DMS153 treated with DMSO at 0.1 percent for 48 hours (cell line): ENCODE measurements at regions not wholly inside any gene's neighbourhood (a gene's known extent, or its start where the extent isn't known, plus 50 kb on each side); places are given as distances from the start of the nearest gene placed in this dataset.
"Not testable (repeated sequence)": the region's sequence is repeated elsewhere in the genome, so short reads cannot be mapped to it uniquely, and the experiment has no call there.

Experiments
- DNase-seq: peaks from one replicate; lab custom pipeline; 2025; ENCODE audit not compliant: unreplicated experiment; lab: John Stamatoyannopoulos, UW

GRCh38 chr2:17136877-17137276 is 381.4 kb downstream of the RAD51AP2 start:
- DNase-seq: no peak

GRCh38 chr2:17136231-17136630 is 382.0 kb downstream of the RAD51AP2 start:
- DNase-seq: no peak

DNA sequence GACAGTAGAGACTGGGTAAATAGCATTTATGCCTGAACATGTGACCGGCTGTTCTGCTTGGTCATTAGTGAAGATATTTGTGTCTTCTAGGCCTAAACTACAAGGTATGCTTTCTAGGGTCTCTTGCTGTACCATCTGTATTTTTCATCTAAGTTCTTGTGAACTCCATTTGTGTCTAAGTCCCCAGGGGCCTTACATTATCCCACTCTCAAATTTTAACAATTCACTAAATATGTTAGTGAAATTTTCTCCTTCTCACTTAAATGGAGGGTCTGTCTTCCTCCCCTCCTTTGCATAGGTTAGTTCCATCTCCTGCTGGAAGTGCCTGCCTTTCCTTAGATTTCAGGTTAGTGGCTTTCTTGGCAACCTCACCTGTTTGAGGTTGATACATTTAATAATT is 382.6 kb downstream of the RAD51AP2 start:
- no peak for DNase-seq

- DNase-seq: no peak
These were observed 385.1 kb downstream of the RAD51AP2 start for GRCh38 chr2:17133052-17133671.

DNA sequence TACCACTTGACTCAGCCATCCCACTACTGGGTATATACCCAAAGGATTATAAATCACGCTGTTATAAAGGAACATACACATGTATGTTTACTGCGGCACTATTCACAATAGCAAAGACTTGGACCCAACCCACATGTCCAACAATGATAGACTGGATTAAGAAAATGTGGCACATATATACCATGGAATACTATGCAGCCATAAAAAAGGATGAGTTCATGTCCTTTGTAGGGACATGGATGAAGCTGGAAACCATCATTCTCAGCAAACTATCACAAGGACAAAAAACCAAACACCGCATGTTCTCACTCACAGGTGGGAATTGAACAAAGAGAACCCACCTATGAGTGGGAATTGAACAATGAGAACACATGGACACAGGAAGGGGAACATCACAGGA is 387.6 kb downstream of the RAD51AP2 start:
- DNase-seq: not testable (repeated sequence)

GRCh38 chr2:17125989-17126620 is 392.1 kb downstream of the RAD51AP2 start:
- DNase-seq: no peak

- no peak for DNase-seq
These were observed 393.5 kb downstream of the RAD51AP2 start for GRCh38 chr2:17124575-17125318.

DNA sequence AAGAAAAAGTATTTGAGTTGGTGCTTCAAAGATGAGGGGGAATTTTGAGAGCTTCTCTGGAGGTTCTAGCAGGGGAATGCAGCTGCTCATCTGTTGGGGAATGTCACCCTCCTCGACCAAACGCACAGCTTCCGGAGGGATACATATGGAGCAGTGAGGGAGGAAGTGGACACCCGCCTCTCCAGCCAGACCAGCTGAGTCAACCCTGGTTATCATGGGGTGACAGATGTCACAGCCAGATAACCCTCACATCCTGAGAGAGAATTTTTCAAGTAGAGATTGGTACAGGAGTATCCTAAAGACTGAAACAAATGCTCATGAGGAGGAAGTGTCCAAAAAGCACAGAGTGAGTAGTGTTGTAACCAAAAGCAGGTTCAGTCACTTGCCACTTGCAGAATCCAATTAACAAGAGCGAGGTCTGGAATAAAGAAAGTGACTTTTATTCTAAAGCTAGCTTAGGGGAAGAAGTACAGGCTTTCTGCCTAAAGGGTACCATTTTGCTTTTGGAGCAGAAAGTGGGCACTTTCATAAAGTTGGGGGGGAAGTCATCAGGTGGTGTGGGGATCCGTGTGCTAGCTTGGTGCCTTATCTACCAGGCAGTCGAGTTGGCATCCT is 395.2 kb downstream of the RAD51AP2 start:
- DNase-seq: no peak

GRCh38 chr2:17115466-17115865 is 402.8 kb downstream of the RAD51AP2 start:
- no peak for DNase-seq

- no peak for DNase-seq
These were observed 403.2 kb downstream of the RAD51AP2 start for GRCh38 chr2:17115042-17115441.

- DNase-seq: no peak
These were observed 410.4 kb downstream of the RAD51AP2 start for GRCh38 chr2:17107871-17108270.

- DNase-seq: no peak
These were observed 411.1 kb downstream of the RAD51AP2 start for GRCh38 chr2:17107151-17107550.

DNA sequence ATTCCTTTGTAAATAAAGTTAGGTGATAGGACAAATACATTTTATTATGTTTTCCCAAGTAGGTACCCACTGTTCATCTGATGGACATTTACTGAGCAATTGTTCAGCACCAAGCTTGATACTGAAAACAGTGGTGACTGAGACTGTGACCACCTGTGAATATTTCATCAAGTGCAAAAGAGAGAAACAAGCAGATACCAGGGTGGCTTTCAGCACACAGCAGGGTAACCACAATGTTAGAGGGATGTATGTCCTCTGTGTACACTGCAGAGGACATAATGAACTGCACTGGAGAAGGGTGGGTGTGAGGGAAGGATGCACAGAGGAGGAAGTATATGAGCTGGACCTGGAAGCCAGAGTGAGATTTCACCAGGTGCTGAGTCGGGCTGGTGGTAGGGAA is 411.8 kb downstream of the RAD51AP2 start:
- DNase-seq: no peak

GRCh38 chr2:17104454-17104853 is 413.8 kb downstream of the RAD51AP2 start:
- DNase-seq: no peak

GRCh38 chr2:17101596-17101995 is 416.6 kb downstream of the RAD51AP2 start:
- no peak for DNase-seq

GRCh38 chr2:17101091-17101490 is 417.1 kb downstream of the RAD51AP2 start:
- no peak for DNase-seq

GRCh38 chr2:17095340-17095739 is 422.9 kb downstream of the RAD51AP2 start:
- no peak for DNase-seq

- DNase-seq: no peak
These were observed 424.5 kb downstream of the RAD51AP2 start for GRCh38 chr2:17093712-17094111.

DNA sequence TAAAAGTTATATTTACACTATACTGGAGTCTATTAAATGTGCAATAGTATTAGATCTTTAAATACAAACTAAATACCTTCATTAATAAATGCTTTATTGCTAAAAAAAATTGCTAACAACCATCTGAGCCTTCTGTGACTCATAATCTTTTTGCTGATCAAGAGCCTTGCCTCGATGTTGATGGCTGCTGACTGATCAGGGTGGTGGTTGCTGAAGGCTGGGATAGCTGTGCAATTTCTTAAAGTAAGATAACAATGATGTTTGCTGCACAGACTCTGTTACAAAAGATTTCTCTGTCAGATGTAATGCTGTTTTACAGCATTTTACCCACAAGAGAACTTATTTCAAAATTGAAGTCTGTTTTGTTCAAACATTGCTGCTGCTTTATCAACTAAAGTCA is 421.4 kb upstream of the CYRIA start:
- DNase-seq: no peak

DNA sequence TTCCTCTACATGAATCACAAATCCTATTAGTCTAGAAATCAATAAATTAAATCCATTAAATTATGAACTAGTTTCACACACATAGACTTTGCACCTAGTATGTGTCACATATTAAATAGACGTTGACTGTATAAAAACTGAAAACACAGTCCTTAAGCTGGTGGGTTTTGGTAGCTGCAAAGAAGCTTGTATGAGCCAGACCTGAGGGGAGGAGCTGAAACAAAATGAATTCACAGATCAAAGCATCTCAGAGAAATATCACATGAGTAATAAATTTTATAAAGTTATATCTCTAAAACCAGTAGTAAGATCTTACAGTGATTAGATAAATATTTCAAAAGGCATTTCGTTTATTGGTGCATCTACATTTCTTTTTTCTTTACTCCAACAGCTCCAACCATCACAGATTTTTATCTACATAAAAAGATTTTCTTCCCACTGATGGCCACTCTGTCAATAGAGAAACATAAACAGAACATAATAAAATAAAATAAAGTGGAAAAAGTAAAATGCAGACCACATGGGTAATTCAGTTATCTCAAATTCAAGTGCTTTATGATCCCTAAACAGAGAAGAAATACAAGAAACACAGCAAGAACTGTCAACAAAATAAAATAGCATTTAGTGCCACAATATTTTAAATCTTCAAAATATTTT is 420.0 kb upstream of the CYRIA start:
- no peak for DNase-seq

DNA sequence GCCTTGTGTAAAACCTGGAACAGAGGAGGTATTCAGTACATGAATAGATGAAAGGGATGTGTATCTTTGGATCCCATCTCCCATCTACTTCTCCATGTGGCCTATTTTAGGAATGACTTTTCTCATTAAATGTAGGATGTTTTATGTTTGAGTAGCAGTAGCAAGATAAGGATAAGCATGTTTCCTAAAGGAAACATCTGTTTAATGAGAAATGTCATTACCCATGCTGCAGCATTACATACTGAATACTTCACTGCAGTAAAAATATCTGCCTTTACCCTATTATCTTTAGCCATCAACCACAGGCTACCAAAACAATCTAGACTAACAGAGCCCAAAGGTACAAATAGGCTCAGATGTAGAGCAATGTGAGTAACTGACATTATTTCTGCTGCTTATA is 419.2 kb upstream of the CYRIA start:
- DNase-seq: no peak
